HPDE6-E6E7 (cell line): ENCODE measurements at regions not wholly inside any gene's neighbourhood (a gene's known extent, or its start where the extent isn't known, plus 50 kb on each side); places are given as distances from the start of the nearest gene placed in this dataset.
A peak's percentile ranks its signal among the peaks of the same experiment; 100 is the strongest.

Experiments
- DNase-seq: peaks from one replicate; pipeline ENCODE4 v3.0.0; 2011; ENCODE audit warnings: missing footprints; ENCODE audit errors: extremely low spot score

DNA sequence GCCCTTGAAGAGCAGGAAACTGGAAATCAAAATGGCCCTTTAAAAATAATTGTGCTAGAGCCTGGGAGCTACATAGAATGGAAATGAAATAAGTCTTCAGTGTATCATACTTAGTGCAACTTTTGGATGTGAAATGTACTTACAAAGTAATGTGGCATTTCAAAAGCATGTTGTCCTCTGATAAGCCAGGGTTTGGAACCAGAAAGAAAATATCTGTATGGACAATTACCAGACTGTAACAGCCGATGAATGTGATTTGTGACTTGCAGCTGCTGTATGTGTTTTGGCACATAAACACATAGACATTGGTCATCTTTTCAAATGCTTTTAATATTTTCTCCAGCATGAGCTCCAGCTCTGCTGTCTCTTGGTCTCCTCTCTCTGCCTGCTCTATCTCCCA, 546.4 kb downstream of the OMA1 start:
- no peak for DNase-seq

DNA sequence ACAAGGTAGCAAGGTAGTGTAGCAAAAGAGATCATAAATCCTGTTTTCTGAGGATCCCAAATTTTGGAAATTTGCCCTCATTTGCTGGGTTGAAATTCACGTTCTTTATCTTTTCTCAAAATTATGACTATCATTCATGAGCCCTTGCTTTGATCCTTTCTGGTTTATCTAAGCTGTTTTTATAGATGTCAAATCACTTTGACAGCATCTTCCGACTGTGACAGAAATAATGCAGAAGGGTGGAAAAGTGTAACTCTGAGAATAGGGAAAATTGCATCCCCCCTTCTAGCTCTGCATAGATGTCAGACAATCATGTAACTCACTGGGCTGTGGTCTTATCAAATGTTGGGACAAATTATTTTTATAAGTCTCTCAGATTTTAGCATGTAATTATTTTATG, 550.1 kb downstream of the OMA1 start:
- no peak for DNase-seq

DNA sequence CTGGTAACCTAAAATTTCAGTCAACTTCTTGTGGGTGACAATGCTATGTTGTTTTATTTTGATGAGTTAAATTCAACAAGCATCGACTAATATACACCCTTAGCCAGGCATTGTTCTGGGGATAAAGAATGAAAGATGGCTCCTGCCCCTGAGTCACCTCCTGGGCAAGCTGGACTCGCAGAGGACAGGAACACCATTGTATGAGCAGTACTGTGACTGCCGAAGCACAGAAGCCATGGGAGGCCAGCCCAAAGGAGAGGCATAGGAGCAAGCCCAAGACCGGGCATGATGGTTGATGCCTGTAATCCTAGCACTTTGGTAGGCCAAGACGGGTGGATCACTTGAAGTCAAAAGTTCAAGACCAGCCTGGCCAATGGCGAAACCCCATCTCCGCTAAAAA, 555.2 kb downstream of the OMA1 start:
- no peak for DNase-seq

DNA sequence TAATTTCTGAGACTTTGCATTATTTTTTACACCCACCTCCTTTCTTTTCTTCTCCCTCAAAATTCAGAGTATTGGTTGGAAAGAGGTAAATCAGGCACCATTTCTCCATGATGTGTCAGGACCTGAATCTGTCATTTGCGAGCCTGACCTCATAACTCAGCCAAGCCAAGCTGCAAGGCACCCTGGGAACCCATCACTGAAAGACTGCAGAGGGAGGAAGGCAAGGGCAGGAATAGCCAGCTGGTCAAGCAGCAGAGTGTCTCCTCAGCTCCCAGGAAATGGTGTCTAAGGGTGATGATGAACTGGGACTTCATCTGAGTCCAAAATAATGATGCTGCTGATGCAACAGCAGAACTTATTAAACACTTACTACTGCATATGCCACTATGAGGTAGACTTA, 556.6 kb downstream of the OMA1 start:
- no peak for DNase-seq

DNA sequence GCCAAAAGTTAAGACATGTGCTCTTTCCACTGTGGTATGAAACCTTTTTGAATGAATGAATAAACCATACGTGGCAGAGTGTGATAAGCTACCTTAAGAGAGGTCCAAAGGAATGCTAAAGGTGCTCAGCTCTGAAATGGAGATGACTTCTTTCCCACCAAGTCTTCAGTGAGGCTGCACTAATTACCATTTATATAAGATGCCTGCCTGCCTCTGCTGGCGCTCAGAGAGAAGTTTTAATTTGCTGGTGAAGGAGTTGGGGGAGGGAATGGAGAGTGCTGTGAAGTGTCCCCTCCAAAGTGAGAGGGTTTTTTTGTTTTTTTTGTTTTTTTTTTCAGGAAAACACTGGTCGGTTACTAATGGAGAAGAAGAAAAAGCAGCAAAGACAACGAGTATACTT, 559.0 kb downstream of the OMA1 start:
- DNase-seq: no peak

DNA sequence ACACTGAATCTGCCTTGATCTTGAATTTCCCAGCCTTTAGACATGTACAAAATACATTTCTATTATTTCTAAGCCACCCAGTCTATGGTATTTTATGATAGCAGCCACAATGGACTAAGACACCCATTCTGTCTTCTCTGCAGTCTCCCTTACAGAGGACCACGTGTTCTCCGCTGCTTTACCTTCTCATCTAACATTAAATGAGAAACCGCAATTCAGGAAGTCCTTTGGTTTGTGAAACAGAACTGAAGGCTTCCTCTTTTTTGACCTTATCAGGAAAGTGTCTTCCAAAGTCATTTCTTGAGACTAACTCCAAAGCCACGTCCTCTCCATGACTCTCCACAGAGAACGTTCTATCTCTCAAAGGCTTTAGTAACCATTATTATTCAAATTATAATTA, 560.1 kb downstream of the OMA1 start:
- no peak for DNase-seq

DNA sequence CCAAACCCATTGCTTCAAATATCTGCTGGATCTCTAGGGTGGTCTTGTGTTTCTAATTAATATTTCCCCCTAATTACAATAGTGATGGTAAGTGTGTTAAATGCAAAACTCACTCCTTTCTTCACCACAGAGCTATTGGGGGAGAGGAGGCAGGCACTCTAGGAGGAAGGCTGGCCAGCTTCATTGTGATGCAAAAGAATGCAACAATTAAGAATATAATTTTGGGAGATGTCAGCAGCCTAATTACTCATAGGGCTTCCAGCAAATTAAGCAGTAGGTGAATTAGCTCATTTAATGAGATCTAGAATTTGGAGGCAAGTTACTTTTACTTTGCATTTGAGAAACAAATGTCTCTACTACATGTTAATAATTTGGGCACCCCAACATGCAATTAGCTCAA, 560.4 kb upstream of the DAB1 start:
- DNase-seq: no peak

DNA sequence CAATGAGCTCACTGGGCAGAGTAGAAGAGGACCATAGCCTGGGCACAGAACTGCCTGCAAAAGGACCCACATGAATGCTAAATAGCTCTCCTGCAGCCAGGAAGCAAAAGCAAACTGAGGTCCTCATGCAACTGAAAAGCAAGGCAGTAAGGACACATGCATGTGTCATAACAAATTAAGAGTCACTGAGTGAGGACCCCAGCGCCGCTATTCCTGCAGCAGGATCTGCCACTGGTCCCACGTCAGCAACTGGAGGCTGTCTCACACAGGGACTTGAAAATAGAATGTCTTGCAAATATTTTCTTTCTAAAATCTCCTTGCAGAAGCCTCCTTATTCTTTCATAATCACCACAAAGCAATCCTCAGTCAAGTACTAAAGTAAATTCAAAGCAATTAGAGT, 559.6 kb upstream of the DAB1 start:
- DNase-seq: no peak

DNA sequence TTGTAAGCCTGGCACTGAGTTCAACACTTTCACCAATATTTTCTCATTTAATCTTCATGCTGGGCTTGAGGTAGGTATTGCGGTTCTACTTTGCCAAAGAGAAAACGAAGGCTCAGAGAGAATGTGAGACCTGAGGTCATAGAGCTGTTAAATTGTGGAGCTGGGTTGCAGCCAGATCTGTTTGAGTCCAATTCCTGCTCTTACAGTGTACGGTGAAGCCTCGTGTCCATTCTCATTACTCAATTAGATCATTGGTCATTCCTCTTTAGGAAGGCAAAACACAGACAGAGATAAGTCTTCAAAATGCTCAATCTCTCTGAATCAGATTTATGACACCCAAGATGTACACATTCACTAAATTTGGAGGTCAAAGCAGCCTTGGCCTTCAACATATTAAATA, 559.0 kb upstream of the DAB1 start:
- no peak for DNase-seq

DNA sequence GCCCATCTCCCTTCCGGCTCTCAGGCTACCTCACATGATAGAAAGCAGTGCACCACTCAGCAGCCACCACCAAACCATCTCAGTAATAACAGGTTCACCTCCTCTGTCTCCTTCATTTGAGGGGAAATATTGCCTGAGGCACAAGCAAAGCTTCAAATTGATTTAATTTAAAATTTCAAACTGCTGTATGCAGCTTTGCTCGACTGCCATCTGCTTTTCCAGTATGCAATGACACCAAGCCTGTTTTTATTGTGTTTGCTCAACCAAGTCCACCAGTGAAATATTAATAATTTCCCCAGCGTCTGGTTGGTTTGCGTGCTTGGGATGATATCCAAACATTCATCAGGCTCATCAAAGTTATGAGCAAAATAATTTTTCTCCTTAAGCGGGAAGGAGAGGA, 552.4 kb upstream of the DAB1 start:
- DNase-seq: no peak

DNA sequence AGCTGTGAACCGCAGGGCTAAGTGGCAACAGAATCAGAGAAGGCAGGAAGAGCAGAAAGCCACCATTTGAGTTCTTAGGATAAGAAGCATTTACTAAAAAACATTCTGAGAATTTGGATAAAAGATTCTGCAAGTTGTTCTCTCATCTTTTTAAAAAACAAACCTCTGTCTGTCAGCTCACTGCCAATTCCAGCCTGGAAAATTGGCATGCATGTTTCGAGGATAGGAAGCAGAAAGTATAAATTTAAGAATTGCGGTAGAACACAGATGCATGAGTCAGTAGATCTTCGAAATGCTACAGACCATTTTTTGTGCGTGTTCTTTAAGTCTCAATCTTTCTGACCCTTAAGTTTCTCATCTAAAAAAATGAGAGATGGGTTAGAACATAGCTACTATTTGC, 544.5 kb upstream of the DAB1 start:
- no peak for DNase-seq

DNA sequence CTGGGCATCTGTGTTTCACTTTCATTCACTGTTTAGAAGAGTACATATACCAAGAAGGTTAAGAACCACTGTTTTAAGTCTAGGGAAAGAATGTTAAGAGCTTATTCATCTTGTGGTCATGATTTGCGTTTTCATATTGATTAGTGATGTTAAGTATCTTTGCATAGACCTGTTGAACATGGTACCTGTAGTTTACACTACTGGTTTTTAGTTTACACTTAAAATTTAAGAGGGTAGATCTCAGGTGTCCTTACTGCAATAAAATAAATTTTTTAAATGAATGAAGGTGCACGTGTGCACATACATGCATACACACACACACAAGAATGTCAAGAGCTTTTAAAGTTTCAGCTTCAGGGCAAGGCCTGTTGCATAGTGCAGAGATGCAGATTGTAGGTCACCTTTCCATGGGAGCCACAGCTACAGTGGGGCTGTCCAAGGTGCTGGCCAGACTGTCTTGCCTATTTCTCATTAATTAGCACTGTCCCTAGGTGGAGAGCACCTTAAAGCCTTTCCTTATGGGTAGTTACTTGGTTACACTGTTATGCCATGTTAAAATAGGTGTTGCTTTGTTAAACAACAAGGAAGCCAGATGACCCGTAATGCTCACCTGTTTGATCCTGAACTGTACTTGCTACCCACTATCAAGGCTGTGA, 543.0 kb upstream of the DAB1 start:
- peak; percentile 25 for DNase-seq

DNA sequence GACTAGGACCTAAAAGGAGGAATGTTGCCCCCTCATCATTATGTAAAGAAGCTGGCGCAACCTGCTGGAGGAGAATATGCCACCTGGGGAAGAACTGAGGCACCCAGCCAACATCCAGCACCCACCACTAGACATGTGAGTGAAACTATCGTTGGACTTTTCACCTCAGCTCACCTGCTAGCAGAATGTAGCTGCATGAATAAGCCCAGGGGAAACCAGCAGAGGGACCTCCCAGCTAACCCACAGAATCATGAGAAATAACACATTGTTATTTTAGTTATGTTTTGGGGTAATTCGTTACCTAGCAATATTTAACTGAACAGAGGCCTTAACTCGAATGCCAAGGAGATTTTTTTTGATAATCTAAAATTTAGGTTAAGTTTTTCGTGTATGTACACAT, 542.5 kb upstream of the DAB1 start:
- no peak for DNase-seq

DNA sequence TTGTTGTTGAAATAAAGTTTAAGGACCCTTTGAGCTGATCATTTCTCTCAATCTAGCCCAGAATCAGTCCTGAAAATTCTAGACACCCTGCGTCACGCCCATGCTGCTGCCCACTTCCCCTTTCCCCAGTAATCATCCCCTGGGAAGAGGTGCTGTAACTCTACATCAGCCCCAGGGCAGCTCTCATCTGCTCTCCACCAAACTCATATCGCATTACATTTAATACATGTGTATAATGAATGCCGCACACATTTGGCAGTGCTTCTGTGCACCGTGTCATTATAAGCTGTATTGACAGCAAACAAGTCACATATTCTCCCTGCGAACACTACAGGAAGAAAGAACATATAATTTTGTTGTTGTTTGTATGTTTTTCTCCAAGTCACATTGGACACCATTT, 539.7 kb upstream of the DAB1 start:
- DNase-seq: no peak

DNA sequence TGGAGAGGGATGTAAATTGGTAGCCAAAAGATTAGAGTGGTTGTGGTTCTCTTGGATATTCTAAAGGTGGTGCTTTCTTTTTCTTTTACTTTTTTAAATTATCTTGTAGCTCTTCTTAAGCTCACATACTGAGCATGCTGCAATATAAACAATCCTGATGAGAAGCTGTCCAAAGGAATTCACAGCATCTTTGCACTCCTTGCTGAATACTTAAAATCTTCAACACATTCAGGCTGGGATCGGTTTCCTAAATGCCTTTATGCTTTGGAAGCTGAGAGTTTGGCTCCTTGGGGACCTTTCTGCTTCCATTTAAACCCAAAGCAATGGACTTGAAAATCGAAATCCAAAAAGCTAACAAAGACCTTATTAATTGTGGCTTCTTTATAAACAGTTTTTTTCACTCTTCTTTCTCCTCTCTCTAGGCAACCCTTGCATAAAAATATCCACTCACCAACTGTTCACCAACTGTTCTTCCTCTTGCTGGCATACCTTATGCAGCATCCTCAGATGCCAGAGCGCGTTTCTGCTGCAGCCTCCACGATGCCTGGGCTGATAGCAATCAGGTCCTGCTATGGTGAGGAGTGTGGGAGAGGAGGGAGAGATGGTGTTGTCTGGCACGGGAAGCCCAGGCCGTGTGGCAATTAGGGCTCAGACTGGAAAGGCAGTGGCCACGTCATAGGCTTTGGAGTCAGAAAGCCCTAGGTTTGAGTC, 535.8 kb upstream of the DAB1 start:
- no peak for DNase-seq

DNA sequence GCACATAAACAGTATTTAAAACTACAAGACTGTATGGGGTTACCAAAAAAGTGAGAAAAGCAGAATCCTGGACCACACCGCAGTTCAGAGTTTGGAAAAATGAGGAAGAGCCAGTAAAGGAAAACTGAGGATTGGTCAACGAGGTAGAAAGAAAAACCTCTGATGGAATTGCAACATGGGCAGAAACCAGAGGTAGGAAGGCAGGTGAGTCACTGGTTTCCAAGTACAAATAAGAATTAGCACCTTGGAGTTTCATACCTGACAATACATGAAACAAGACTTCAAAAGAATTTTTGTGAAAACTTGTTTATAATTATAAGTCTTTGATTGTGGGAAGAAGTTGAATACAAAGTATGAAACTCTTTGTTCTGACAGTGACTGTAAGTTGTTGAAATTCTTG, 533.7 kb upstream of the DAB1 start:
- peak; percentile 7 for DNase-seq

DNA sequence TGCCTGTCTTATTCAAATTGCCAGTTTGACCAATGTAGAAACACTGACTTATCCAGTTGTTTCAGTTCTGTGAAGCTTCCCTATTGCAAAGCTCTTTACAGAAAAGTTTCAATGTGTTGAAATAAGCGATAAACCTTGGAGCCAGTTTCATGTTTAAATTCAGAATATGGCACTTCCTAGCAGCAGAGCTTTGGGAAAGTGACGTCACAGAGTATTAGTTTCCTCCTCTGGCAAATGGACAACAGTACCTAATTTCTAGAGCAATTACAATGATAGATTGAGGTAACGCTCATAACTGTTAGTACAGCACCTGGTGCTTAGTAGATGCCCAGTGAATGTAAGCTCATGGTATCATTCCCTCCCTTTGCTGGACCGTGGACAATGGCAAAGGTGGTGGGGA, 527.5 kb upstream of the DAB1 start:
- no peak for DNase-seq

DNA sequence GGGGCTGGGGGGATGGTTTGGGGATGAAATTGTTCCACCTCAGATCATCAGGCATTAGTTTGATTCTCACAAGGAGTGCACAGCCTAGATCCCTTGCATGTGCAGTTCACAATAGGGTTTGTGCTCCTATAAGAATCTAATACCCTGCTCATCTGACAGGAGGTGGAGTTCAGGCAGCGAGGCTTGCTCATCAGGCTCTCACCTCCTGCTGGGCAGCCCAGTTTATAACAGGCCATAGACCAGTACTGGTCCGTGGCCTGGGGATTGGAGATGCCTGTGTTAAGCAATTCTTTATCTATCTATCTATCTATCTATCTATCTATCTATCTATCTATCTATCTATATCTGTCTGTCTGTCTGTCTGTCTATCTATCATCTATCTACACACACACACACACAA, 525.3 kb upstream of the DAB1 start:
- DNase-seq: no peak

DNA sequence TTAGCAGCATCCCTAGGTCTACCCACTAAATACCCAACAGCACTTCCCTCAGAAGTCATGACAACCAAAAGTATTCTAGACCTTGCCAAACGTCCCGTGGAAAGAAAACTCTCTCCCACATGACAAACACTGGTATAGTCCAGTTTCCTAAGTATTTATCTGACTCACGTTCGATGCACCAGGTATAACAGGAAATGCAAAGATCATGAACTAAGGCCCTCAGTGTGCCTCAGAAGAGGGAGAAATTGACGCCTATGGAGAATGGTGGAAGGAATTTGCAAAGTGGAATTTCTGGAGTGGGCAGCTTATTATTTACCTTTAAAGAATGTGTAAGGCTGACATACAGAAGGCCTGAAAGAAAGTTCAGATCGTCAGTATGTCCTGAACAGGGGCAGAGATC, 523.6 kb upstream of the DAB1 start:
- DNase-seq: no peak

DNA sequence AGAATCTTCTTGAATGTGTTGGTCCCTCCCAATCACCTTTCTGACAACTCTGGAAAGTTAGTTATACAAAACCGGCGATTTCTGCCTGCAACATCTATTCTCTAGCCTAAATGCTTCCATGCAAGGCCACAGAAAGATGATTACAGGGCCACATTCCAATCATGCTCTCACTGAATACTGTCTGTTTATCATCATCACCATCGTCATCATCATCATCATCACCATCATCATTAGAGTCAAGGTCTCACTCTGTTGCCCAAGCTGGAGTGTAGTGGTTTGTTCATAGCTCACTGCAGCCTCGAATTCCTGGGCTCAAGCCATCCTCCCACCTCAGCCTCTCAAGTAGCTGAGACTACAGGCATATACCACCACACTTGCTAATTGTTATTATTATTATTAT, 521.2 kb upstream of the DAB1 start:
- no peak for DNase-seq

DNA sequence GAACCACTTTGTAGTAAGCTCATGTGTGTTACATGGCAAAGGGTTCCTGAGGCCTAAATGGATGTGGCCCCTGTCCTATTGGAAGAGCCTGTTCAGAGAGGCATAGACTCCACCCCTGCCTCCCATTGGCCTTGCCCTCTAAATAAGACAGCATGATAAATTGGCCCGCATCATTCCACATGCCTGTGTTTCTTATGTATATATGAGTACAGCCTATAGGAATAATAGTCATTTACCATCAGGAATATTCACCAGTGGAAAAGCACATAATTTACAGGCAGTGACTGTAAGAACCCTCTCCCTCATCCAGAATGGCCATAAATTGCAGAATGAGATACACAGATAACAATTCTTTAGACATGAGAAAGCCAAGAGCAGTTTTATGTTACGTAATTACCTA, 519.5 kb upstream of the DAB1 start:
- DNase-seq: no peak

DNA sequence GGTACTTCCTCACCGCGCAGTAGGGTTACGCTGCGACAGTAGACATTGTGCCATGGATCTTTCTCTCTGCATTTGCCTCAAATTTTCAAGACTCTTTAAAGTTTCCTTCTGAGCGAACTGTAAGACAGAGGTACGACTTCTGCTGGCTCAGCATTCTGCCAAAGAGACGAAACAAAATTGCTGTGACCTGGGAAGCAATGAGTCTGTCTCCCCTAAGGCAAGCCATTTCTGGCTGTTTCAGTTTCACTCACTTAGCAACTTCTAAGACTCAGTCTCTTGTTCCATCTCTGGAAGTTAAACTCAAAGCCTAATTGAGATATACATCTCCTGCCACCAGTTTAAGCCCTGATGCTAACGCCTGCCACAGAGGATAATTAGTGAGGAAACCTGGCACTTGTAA, 510.9 kb upstream of the DAB1 start:
- no peak for DNase-seq

DNA sequence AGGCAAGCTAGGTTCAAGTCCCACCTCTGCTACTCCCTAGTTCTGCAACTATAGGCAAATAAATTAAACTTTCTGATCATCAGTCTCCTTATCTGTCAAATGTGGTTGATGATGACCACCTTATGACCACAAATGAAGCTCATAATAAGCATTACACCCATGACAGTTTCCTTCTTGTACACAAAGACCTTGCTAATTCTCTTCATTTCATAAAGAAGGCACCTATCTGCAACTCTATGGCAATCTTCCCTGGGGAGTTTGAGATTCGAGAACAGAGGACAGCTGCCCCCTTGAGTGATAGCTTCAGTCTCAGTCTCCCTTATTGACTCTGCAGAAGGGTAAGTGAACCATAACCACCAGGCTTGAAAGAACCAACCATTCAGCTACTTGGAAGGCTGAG, 503.1 kb upstream of the DAB1 start:
- DNase-seq: no peak

DNA sequence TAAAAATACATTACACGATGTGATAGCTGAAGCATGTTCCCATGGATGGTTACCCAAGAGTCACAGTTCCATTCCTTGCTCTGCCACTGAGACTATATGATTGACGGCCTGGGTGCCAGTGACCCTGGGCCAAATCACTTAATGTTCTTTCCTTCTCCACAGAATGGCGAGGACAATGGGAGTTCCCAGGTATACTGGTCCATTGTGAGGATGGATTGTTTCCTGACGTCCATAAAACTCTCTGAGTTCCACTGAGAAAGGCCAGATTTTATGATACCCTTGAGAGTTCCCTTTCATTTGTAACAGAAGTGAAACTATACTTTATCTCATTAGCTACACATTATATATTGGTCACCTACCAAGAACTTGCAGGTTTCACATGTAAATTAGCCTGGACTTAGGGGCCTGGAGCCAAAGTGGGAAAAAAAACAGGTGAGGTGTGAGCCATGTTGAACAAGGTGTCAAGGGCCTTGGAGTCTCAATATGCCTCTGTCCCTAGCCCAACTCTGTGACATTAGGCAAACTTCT, 502.2 kb upstream of the DAB1 start:
- DNase-seq: no peak
